Stimulated activated naive CD8-positive, alpha-beta T cell treated with anti-CD3 and anti-CD28 coated beads, Interleukin-15, Interleukin-2, amounts not matched to agents 100 ng/mL and 50 ng/mL, for 24 hours (primary cell): ENCODE measurements at regions not wholly inside any gene's neighbourhood (a gene's known extent, or its start where the extent isn't known, plus 50 kb on each side); places are given as distances from the start of the nearest gene placed in this dataset.
"Not testable (repeated sequence)": the region's sequence is repeated elsewhere in the genome, so short reads cannot be mapped to it uniquely, and the experiment has no call there.

Experiments
- H3K27ac Mint-ChIP-seq: one replicate; pipeline ENCODE4 v1.8.0; 2021; ENCODE audit warnings: mild to moderate bottlenecking, mixed read lengths
- H3K27me3 Mint-ChIP-seq: one replicate; pipeline ENCODE4 v1.8.0; 2021; ENCODE audit warnings: mixed read lengths
- H3K36me3 Mint-ChIP-seq: one replicate; pipeline ENCODE4 v1.8.0; 2021; ENCODE audit warnings: low read depth, mixed read lengths
- H3K4me1 Mint-ChIP-seq: one replicate; pipeline ENCODE4 v1.8.0; 2021; ENCODE audit warnings: low read depth, mixed read lengths
- H3K4me3 Mint-ChIP-seq: one replicate; pipeline ENCODE4 v1.8.0; 2021; ENCODE audit warnings: mild to moderate bottlenecking, mixed read lengths
- H3K9me3 Mint-ChIP-seq: one replicate; pipeline ENCODE4 v1.8.0; 2021; ENCODE audit warnings: mixed read lengths

DNA sequence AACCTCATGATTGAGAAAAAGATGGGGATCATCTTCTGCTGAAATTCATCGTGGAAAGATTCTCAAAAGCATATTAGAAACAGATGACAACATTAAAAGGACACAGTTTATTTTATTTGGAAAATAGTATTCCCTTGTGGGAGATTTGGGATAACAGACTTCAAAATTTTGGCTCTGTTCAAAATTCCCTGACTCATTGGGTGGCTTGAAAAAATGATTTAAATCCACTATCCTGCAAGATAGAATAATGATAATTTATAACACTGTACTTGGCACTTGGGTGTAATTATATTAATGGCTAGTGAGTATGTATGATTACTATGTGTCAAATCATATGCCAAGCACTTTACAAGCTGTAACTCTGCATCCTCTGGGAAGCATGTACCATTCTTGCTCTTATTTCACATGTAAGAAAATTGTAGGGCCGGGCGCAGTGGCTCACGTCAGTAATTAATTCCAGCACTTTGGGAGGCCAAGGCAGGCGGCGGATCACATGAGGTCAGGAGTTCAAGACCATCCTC is 128.8 kb downstream of the LMNTD1 start:
- Mint-ChIP-seq H3K36me3 (no peaks in the 10 kb centered on the region), H3K27me3 (no peaks in the 10 kb centered on the region)

DNA sequence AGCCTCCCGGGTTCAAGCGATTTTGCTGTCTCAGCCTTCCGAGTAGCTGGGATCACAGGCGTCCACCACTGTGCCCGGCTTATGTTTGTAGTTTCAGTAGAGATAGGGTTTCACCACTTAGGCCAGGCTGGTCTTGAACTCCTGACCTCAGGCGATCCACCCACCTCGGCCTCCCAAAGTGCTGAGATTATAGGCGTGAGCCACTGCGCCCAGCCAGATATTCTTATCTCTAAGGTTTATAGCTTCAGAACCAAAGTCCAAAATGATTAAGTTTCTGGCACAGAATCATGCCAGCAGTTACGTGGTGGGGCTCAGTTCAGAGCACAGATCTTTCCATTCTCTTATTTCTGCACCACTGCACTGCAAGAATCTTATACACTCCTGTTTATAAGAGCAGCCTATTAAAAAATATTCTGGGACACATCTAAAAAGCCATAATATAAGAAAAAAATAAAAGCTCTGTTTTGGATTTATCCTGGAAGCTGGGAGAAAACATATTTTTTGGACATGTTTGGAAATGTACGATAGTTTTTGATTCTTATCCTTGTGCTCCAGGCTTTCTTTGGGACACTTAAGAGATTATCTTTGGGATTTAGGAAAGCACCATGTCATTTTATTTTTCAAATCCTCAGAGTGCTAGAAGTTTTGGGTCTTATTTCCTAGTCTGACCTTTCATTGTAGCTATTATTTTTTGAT is 129.6 kb downstream of the LMNTD1 start:
- H3K27me3 Mint-ChIP-seq = no peaks in the 10 kb centered on the region
- H3K4me1 Mint-ChIP-seq = no peaks in the 10 kb centered on the region
- no peak overlapping the region for H3K27ac Mint-ChIP-seq
- H3K4me3 Mint-ChIP-seq = no peak overlapping the region
- no peaks in the 10 kb centered on the region for H3K9me3 Mint-ChIP-seq
- no peaks in the 10 kb centered on the region for H3K36me3 Mint-ChIP-seq

More for the DNA sequence above, 128.8 kb downstream of the LMNTD1 start:
- H3K9me3 Mint-ChIP-seq = no peaks in the 10 kb centered on the region
- H3K4me1 Mint-ChIP-seq = no peaks in the 10 kb centered on the region
- no peak overlapping the region for H3K27ac Mint-ChIP-seq
- no peak overlapping the region for H3K4me3 Mint-ChIP-seq

DNA sequence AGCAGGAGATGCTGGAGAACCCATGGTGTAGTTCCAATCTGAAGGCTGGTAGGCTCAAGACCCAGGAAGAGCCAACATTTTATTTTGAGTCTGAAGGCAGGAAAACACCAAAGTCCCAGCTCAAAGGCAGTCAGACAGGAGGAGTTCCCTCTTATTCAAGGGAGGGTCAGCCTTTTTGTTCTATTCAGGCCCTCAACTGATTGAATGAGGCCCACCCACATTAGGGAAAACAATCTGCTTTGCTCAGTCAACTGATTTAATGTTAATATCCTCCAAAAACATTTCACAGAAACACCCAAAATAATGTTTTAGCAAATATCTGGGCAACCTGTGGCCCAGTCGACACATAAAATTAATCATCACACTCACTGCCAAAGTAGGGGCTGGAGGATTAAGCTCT is 130.8 kb downstream of the LMNTD1 start:
- Mint-ChIP-seq H3K9me3 (no peaks in the 10 kb centered on the region), H3K27ac (no peak overlapping the region), H3K4me1 (no peaks in the 10 kb centered on the region), H3K27me3 (no peaks in the 10 kb centered on the region), H3K4me3 (no peak overlapping the region), H3K36me3 (no peaks in the 10 kb centered on the region)

DNA sequence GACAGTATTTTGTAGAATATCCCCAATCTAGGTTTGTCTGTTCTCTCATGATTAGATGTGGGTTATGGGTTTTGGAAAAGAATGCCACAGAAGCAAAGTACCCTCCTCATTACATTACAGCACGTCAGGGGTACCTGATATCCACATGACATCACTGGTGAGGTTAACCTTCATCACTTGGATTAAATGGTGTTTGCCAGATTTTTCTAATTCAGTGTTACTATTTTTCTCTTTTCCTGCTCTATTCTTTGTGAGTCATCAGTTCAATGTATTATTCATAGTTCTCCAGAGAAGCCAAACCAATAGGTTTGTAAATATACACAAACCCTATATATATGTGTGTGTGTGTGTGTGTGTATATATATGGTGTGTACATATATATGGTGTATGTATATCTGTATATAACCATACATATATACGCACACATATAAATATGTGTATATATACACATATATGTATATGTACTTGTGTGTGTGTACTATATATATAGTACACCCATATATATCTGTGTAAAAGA is 131.4 kb downstream of the LMNTD1 start:
- H3K4me1 Mint-ChIP-seq = no peaks in the 10 kb centered on the region
- H3K9me3 Mint-ChIP-seq = no peaks in the 10 kb centered on the region
- no peak overlapping the region for H3K4me3 Mint-ChIP-seq
- H3K27me3 Mint-ChIP-seq = no peaks in the 10 kb centered on the region
- H3K36me3 Mint-ChIP-seq = no peaks in the 10 kb centered on the region
- no peak overlapping the region for H3K27ac Mint-ChIP-seq

DNA sequence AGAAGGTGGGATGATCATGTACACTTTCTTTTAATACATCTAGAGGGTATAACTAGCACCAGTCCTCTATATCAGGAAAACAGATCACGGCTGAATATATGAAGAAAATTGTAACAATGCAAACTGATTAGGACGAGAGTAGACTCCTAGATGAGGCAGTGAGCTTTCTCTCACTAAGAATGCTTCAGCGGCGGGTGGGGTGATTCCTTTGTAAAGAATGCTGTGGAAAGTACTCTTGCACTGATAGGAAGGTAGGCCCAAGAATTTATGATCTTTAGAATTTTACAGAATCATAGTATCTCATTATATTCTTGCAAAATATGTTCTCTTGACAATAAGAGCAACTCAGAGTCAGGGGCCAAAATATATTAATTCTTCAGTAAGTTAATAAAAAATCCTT is 133.0 kb downstream of the LMNTD1 start:
- H3K9me3 Mint-ChIP-seq = no peaks in the 10 kb centered on the region
- H3K4me3 Mint-ChIP-seq = no peak overlapping the region
- H3K27me3 Mint-ChIP-seq = no peaks in the 10 kb centered on the region
- H3K27ac Mint-ChIP-seq = no peak overlapping the region
- H3K4me1 Mint-ChIP-seq = no peaks in the 10 kb centered on the region
- no peaks in the 10 kb centered on the region for H3K36me3 Mint-ChIP-seq

DNA sequence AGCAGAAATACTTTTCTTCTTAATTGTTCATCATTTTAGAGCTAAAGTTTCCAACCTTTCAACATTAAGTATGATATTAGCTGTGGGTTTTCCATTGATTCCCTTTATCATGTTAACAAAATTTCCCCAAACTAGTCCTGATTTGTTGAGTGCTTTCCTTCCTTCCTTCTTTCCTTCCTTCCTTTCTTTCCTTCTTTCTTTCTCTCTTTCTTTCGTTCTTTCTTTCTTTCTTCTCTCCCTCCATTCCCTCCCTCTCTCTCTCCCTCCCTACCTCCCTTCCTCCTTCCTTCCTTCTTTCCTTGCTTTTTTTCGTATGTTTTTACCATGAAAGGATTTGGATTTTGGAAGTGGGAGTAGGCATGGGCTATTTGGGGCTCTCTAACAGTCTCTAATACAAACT is 133.5 kb downstream of the LMNTD1 start:
- no peaks in the 10 kb centered on the region for H3K4me1 Mint-ChIP-seq
- H3K9me3 Mint-ChIP-seq = no peaks in the 10 kb centered on the region
- no peaks in the 10 kb centered on the region for H3K36me3 Mint-ChIP-seq
- H3K27me3 Mint-ChIP-seq = no peaks in the 10 kb centered on the region
- H3K4me3 Mint-ChIP-seq = no peak overlapping the region
- H3K27ac Mint-ChIP-seq = no peak overlapping the region

DNA sequence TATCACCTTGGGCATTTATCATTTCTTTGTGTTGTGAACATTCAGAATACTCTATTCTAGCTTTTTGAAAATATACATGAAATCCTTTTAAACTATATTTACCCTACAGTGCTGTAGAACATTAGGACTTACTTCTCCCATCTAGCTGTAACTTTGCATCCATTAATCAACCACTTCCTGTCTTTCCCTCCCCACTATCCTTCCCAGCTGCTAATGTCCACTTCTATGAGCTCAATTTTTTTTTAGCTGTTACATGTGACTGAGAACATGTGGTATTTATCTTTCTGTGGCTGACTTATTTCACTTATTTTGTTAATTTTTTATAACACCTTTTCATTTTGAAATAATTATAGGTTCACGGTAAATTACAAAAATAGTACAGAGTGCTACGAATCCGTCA is 136.0 kb downstream of the LMNTD1 start:
- H3K36me3 Mint-ChIP-seq = no peaks in the 10 kb centered on the region
- no peak overlapping the region for H3K27ac Mint-ChIP-seq
- H3K9me3 Mint-ChIP-seq = no peaks in the 10 kb centered on the region
- no peaks in the 10 kb centered on the region for H3K27me3 Mint-ChIP-seq
- no peak overlapping the region for H3K4me3 Mint-ChIP-seq
- H3K4me1 Mint-ChIP-seq = no peaks in the 10 kb centered on the region

DNA sequence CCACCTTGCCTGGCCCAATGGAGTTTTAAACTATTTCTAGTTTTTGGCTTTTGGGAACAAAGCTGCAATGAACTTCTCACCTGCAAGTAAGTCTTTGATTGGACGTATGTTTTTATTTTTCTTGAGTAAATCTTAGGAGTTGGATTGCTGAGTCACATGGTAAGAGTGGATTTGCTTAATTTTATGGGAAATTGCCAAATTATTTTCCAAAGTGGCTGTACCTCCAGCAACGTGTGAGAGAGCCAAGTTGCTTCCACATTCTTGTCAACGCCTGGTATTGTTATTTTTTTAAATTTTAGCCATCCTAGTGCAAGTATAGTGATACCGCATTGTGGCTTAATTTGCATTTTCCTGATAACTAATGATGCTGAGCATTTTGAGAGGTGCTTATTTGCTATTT is 136.6 kb downstream of the LMNTD1 start:
- Mint-ChIP-seq H3K4me3 (no peak overlapping the region), H3K4me1 (no peaks in the 10 kb centered on the region), H3K27ac (no peak overlapping the region), H3K27me3 (no peaks in the 10 kb centered on the region), H3K36me3 (no peaks in the 10 kb centered on the region), H3K9me3 (no peaks in the 10 kb centered on the region)

DNA sequence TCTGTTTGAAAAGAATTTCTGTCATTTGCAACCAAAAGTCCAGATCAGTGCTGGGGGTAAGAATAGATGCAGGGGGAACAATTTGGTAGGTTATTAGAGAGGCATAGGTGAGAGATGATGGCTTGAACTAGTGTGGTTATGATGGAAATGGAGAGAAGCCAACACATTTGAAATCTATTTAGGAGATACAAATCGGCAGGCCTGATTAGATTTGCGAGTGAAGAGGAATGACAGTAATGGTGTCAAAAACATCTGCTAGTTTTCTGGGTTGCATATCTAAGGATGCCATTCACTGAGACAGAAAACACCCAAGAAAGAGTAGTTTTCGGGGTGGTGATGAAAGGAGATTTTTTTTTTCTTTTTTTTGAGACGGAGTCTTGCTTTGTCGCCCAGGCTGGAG is 138.1 kb downstream of the LMNTD1 start:
- no peaks in the 10 kb centered on the region for H3K4me1 Mint-ChIP-seq
- H3K4me3 Mint-ChIP-seq = no peak overlapping the region
- no peaks in the 10 kb centered on the region for H3K36me3 Mint-ChIP-seq
- H3K27ac Mint-ChIP-seq = no peak overlapping the region
- no peaks in the 10 kb centered on the region for H3K27me3 Mint-ChIP-seq
- H3K9me3 Mint-ChIP-seq = no peaks in the 10 kb centered on the region

DNA sequence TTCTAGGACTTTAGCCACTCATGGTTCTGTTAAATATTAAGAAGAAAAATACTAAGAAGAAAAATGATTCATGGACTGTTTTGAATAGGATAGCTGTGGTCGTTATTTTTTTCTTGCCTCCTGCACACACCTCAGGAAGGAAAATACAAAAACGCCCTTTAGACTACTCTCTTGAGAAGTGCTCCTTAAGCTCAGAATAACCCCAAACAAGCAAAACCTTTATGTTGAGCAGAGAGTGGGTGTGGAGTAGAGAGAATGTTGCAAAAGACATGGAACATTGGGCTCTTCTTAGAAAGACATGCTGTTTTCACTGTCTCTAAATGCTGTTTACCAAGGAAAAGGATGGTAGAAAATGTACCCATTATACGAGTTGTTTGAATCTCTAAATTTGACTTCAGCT is 140.3 kb downstream of the LMNTD1 start:
- no peak overlapping the region for H3K4me3 Mint-ChIP-seq

DNA sequence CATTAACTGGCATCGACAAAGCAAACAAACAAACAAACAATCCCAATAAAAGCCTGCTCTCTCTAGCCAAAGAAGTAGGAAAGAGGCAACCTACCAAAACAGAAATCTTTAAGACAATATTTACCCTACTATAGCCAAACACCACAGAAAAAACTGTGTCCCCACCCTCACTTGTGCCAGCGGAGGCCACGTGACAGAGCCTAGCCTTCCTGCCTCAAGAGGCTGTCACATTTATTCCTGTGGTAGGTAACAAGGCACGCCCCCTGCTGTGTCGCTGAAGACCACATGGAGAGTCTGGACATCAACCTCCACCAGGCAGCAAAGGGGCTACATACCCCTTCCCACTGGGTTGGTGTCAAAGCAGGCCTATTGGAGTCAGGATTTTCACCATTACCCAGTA is 148.1 kb downstream of the LMNTD1 start:
- no peak overlapping the region for H3K4me3 Mint-ChIP-seq
- H3K27me3 Mint-ChIP-seq = peaks cover 2% of the 10 kb centered on the region
- no peak overlapping the region for H3K27ac Mint-ChIP-seq
- no peaks in the 10 kb centered on the region for H3K36me3 Mint-ChIP-seq
- H3K4me1 Mint-ChIP-seq = no peaks in the 10 kb centered on the region
- peaks cover 4% of the 10 kb centered on the region for H3K9me3 Mint-ChIP-seq

More for the DNA sequence above, 140.3 kb downstream of the LMNTD1 start:
- Mint-ChIP-seq H3K4me1 (no peaks in the 10 kb centered on the region), H3K27ac (no peak overlapping the region), H3K36me3 (no peaks in the 10 kb centered on the region), H3K9me3 (no peaks in the 10 kb centered on the region), H3K27me3 (no peaks in the 10 kb centered on the region)

DNA sequence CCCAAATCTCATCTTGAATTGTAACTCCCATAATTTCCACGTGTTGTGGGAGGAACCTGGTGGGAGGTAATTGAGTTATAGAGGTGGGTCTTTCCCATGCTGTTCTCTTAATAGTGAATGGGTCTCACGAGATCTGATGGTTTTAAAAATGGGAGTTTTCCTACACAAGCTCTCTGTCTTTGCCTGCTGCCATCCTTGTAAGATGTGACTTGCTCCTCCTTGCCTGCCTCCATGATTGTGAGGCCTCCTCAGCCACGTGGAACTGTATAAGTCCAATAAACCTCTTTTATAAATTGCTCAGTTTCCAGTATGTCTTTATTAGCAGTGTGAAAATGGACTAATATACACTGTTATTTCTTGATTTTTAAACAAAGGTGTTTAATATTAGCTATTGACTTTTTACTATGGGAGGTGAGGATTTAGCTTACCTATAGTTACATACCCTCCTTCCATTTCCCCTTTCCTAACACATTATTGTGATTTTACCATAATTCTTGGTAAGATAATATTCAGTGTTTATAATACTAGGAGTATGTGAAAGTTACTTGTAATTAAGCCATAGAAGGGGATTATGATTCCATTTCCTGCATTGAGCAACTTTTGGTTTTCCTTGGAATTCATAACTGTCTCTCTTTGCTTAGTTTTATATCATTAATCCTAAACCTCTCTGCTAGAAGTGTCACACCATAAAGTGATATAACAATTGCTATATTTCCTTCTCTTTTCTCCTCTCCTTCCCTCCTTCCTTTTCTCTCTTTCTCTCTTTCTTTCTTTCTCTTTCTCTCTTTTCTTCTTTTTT is 151.0 kb upstream of the KRAS start:
- Mint-ChIP-seq H3K4me3 (no peak overlapping the region), H3K27ac (no peak overlapping the region), H3K27me3 (peaks cover 5% of the 10 kb centered on the region), H3K4me1 (no peaks in the 10 kb centered on the region), H3K9me3 (peaks cover 4% of the 10 kb centered on the region), H3K36me3 (no peaks in the 10 kb centered on the region)

DNA sequence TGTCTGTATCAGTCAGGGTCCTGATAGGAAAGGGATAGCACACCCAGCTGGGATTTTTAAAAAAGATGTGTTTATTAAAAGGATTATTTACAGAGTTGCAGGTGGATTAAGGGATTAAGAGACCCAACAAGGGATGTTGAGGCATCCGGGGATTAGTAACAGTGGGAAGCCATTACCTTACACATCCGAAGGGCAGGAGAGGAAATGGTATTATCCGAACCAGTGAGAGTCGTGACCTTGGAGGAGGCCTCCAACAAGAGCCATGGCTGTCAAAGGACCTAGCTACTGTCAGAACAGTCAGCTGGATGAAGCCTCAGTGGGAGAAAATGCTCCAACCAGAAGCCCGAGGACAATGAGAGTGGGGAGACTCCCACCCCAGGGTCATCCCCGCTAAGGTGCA is 146.3 kb upstream of the KRAS start:
- H3K4me1 Mint-ChIP-seq = no peaks in the 10 kb centered on the region
- peaks cover under 1% of the 10 kb centered on the region for H3K9me3 Mint-ChIP-seq
- H3K27ac Mint-ChIP-seq = no peak overlapping the region
- peaks cover 20% of the 10 kb centered on the region for H3K27me3 Mint-ChIP-seq
- H3K4me3 Mint-ChIP-seq = no peak overlapping the region
- no peaks in the 10 kb centered on the region for H3K36me3 Mint-ChIP-seq

DNA sequence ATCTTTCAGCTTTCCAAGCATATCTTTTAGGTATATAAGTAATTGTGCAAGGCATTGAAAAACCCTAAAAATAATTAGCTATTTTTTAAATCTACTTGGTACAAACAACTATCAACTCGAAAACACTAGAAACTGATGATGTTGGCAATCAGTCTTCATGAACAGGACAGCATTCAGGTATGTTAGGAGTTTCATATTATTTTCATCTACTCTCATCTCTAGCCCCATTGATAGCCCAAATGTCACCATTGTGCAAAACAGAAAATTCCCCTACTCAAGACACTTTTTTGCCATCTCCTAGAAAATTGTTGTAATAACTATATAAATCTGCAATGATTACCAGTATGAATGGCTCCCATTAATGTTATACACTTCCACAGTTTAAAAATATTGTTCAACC is 144.5 kb upstream of the KRAS start:
- no peak overlapping the region for H3K27ac Mint-ChIP-seq
- H3K27me3 Mint-ChIP-seq = peaks cover 23% of the 10 kb centered on the region
- H3K4me3 Mint-ChIP-seq = no peak overlapping the region
- H3K36me3 Mint-ChIP-seq = no peaks in the 10 kb centered on the region
- no peaks in the 10 kb centered on the region for H3K9me3 Mint-ChIP-seq
- H3K4me1 Mint-ChIP-seq = no peaks in the 10 kb centered on the region

DNA sequence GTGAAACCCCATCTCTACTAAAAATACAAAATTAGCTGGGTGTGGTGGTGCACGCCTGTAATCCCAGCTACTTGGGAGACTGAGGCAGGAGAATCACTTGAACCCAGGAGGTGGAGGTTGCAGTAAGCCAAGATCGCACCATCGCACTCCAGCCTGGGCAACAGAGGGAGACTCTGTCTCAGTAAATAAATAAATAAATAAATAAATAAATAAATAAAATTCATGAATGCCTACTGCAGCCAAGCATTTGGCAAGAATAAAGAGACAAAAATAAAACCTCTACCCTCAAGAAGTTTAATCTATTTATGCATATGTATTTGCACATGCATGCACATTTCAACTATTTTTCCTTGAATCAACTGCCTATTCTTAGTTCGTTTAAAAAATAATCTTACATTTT is 144.0 kb upstream of the KRAS start:
- H3K27ac Mint-ChIP-seq, H3K4me1 Mint-ChIP-seq, H3K36me3 Mint-ChIP-seq, H3K4me3 Mint-ChIP-seq, H3K9me3 Mint-ChIP-seq: not testable (repeated sequence)
- H3K27me3 Mint-ChIP-seq = peaks cover 22% of the 10 kb centered on the region
